Stimulated activated CD8-positive, alpha-beta memory T cell treated with anti-CD3 and anti-CD28 coated beads, Interleukin-12 subunit alpha, Interleukin-12 subunit beta, amount 100 ng/mL, for 24 hours (primary cell): ENCODE measurements at regions not wholly inside any gene's neighbourhood (a gene's known extent, or its start where the extent isn't known, plus 50 kb on each side); places are given as distances from the start of the nearest gene placed in this dataset.
"Not testable (repeated sequence)": the region's sequence is repeated elsewhere in the genome, so short reads cannot be mapped to it uniquely, and the experiment has no call there.

Experiments
- DNase-seq: peaks from one replicate; pipeline ENCODE4 v3.0.0-alpha.2; 2020; ENCODE audit errors: extremely low read depth

GRCh38 chr7:106713452-106713851, 52.5 kb upstream of the CCDC71L start:
- not testable (repeated sequence) for DNase-seq

- DNase-seq: not testable (repeated sequence)
Observed at GRCh38 chr7:106714590-106715442, 53.9 kb upstream of the CCDC71L start.

DNA sequence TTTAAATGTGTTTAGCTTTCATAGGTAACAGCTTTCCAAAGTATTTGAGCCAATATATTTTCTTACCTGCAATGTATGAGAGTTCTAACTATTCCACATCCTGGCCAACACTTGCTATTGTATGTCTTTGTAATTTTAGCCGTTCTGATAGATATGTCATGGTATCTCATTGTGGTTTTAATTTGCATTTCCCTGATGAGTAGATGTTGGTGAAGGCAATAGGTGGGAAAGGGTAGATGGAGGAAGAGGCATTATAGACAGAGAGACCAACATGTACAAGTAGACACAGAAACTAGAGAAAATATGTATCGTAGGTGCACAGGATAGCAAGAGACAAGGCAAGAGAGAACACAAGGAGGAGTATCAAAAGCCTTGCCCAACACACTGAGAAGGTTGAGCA, 54.8 kb upstream of the CCDC71L start:
- no peak for DNase-seq

- DNase-seq: no peak
Observed at GRCh38 chr7:106717254-106717954, 56.4 kb upstream of the CCDC71L start.

DNA sequence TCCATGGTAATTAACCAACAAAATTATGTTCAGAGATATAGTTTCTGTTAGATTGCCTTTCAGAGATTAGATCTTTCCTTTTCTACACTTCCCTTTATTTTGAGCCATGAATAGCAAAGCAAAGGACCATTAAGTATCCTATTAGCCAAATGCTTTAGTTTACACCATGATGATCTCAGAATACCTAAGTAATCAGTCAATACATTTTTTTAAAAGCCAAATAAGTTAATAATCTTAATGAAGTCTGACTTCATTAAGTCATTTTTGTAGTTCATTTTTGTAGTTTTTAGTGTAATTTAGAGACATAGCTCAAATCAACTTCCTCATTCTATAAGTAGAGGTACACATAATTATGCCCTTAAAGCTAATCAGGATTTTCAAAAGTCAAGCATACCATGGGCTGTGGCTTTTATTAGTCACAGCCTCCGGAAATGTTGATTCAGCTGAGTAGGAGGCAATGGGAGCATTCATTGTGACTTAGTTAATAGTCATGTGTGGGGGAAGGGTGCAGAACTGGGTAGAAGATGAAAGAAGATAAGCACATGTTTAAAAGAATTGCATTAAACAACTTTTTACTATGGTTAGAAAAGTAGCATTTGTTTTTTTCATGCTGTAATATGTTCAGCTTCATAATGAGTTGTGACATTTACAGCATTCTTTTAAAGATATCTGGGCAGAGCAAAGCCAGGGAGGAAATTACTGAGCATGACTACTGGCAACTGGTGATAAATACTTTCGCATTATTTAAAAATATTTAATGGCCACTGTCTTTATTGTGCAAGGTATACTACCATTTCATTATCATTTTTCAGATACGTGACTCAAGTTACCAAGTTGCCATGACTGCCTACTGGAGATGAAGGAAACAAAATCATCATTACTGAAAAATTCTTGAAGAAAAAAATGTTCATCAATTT, 57.3 kb upstream of the CCDC71L start:
- peak; percentile 48 for DNase-seq

DNA sequence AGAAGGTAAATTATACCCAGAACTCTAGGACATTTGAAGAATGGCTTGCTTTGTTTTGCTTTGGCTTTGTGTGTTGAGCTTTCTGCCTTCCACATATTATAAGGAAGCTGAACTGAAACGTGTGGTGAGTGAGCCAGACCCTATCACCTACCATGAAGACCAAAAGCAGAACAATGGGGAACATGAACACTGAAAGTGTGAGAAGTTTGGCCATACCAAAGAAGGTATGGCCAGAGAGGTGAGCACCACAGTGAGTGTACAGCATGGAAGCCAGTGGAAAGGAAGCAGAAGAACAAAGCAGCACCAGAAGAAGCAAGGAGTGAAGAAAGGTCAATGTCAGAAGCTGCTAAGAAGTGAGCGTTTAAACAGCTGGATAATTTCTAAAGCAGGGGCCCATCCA, 59.7 kb upstream of the CCDC71L start:
- DNase-seq: no peak

DNA sequence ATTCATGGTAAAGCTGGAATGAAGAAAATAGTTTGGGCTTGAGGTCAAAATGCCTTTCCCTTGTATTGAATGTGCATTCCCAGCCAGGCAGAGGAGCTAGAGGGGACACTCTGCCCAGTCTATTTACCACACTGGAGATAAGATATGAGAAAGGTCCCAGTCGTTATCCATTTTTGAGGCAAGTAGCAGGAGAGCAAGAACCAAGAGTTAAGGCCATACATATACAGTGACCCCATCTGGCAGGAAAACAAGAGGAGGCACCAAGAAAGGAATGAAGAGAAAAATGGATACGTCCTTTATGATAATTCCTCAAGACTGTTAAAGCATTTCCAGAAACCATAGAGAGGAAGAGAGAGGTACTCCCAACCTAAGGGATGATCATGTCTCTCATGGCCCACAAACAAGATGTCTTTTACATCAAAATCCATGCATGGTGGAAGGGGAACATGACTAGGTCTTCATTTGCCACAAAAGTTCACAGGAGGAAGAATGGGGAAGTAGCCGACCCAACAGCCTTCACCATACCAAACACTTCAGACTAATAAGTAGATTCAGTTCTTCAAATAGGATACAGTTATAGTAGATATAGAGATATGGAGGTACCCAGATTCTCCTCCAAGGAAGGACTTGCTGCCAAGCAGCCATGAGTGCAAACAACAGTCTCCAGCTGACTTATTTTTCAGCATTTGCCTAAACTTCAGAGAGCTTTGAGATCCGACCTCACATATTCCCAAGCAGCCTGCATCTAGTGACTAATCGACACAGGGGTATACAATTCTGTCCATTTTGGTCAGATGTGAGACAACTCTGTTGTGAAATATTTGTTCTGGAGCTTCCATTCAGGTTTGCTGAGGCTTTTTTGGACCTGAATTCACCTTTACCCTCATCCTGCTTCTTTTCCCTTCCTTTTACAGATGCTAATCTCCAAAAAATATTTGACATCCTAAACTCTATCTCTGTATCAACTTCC, 61.1 kb upstream of the CCDC71L start:
- DNase-seq: no peak

DNA sequence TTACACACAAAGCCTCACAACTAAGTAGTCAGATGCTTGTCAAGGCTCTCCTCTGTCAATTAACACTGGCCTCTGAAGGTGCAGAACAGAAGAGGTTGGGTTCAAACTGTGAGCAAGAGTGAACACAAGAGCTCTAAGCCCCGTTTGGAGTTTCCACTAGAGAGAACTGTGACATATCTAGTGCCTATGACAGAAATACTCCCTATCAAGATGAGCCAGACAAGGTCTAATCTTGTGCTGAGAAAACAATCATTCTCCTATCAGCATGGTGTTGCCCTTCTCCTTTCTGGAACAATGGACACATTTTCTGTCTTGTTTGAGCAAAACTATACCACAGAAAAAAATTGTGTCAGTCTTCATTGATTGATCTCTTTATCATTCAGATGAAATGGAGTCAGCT, 62.4 kb upstream of the CCDC71L start:
- no peak for DNase-seq

- no peak for DNase-seq
Observed at GRCh38 chr7:106729720-106730385, 68.9 kb upstream of the CCDC71L start.

GRCh38 chr7:106731187-106731586, 70.2 kb upstream of the CCDC71L start:
- DNase-seq: no peak

DNA sequence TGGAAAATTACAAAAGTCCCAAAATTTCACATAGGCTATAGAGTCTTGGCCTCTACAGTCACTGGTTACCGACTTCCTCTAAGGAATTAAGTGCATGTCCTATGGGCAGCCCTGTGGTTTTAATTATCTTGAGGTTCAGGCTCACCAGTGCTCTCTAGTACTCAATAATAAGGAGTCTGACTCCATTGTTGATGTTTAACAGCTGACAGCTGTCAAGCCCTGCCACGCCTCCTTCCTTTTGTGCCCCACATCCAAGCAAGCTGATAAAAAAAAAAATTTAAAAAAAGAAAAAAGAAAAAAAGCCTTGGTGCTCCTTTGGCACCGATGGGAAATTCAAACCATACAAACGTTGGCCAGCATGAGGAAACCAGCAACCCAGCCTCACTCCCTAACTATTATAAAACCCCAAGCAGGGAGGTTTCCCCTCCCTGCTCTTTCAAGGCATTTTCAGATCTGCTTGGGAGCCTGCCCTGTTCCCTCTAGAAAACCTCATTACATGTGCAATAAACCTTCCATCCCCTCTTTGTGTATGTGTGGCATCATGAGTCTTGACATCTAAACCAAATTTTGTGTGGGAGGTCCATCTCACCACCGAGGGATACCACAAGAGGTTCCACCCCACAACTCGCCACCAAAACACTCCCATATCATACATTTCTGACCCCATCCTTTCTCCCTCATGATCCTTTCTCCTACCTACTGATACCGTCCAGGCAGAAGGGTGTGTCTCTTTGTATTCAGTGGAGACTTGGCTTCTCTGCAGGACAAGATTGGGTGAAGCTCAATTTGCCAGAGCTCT, 70.9 kb upstream of the CCDC71L start:
- DNase-seq: no peak

- no peak for DNase-seq
Observed at GRCh38 chr7:106735637-106736036, 74.7 kb upstream of the CCDC71L start.

DNA sequence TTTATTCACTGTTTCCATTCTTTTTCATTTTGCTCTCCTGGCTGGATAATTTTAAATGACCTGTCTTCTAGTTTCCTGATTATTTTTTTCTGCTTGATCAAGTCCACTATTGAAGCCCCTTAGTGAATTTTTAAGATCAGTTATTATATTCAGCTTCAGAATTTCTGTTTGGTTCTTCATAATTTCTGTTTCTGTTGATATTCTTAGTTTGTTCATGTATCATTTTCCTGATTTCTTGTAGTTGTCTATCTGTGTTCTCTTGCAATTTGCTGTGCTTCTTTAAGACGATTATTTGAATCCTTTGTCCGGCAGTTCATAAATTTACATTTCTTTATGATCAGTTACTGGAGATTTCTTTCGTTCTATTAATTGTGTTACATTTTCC, 75.2 kb upstream of the CCDC71L start:
- DNase-seq: no peak

DNA sequence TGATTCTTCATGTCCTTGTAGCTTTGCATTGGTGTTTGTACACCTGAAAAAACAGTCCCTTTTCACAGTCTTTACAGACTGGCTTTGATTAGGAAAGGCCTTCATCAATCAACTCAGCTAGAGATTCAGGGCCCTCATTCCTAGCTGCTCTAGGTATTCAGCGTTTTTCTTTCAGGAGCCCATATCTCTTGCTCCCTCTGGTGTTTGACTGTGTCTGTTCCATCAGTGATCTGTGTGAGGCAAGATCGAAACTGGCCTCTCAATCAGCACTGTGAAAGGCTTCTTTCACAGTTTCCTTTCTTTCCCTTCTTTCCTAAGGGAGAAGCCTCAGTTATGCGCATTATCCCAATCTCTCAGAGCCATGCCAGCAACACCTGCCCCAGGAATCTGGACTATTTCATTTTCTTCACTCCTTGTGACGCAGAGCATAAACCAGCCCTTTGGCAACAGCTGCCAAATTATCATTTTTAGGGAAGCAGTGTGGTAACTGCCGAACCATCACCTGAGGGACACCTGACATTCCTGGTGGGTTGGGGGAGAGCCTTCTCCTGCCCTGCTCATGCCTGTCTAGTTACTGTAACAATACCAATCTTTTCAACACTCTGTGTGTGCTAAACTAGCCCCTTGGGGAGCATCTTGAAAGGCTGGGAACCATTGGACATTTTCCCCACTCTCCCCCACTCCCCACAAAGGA, 75.7 kb upstream of the CCDC71L start:
- no peak for DNase-seq

GRCh38 chr7:106737202-106737562, 76.2 kb upstream of the CCDC71L start:
- no peak for DNase-seq

GRCh38 chr7:106740806-106741205, 79.8 kb upstream of the CCDC71L start:
- no peak for DNase-seq

DNA sequence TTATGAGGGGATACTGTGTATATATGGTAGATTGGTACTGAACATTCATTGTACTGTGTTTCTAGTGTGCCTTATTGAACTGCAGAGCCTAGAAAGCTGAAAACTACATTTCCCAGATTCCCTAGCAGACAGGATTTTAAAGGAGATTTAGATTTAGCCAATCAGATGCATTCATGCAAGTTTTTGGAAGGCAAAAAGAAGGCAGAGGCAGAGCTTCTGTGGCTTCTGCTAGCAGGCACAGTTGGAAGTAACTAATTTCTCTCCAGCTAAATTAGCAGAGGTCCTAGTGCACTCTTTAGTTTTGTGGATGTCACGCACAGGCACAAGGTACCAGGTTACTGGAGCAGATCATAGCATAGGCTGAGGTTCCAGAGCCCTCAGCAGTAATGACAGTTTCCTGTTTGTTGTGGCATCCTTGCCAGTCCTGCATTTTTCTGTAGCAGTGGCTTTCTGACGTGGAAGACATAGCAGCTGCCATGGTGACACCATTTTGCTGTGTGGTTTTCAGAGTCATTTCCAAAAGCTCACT, 83.7 kb upstream of the CCDC71L start:
- no peak for DNase-seq

DNA sequence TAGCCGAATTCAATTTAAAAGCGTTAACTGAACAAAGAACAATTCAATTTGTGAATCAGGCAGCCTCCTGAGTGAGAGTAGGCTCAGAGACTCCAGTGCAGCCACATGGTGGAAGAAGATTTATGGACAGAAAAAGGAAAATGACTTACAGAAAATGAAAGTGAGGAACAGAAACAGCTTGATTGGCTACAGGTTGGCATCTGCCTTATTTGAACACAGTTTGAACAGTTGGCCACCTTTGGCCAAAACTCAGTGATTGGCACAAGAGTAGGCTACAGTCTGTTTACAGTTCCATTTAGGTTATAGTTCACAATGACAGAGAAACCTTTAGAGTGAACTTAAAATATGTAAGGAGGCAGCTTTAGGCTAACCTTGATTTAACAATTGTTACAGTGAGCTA, 86.3 kb upstream of the CCDC71L start:
- not testable (repeated sequence) for DNase-seq

GRCh38 chr7:106747804-106748203, 86.8 kb upstream of the CCDC71L start:
- DNase-seq: no peak
